ENCODE measurements at regions not wholly inside any gene's neighbourhood (a gene's known extent, or its start where the extent isn't known, plus 50 kb on each side); places are given as distances from the start of the nearest gene placed in this dataset.

GRCh38 chr13:58682616-58683015 is 1051.1 kb downstream of the PCDH17 start:
- WGBS: 69% methylated on average over 4 of the region's 4 CpGs
- H3K4me1 ChIP-seq (ENCODE audit: control insufficient read depth in 4 of 4, insufficient read depth in 4 of 4, low read length in 3 of 4): no peaks in the 10 kb centered on the region
- no peaks in the 10 kb centered on the region for H3K9me3 ChIP-seq (ENCODE audit: control insufficient read depth in 4 of 4, low read length in 3 of 4)
- no peak overlapping the region for H3K4me3 ChIP-seq (ENCODE audit: low read depth in 1 of 3, low read length in 3 of 3)
- TF ChIP-seq TAF1 (conservative IDR thresholded peaks at IDR 0.05): no peak
- no peak for TF ChIP-seq ATF3 (IDR thresholded peaks at IDR 0.05)
- TF ChIP-seq NR2F2 (IDR thresholded peaks at IDR 0.05): no peak
- no peak for TF ChIP-seq REST (IDR thresholded peaks at IDR 0.05)
- no peak for TF ChIP-seq HNF4A (conservative IDR thresholded peaks at IDR 0.05)
- TF ChIP-seq MAX (IDR thresholded peaks at IDR 0.05): no peak
- TF ChIP-seq RAD21 (IDR thresholded peaks at IDR 0.05): no peak
- TF ChIP-seq ZBTB33 (IDR thresholded peaks at IDR 0.05): no peak
- no peak for TF ChIP-seq JUND (IDR thresholded peaks at IDR 0.05)
- no peak overlapping the region for H3K27ac ChIP-seq (ENCODE audit: low read depth in 1 of 2, low read length in 2 of 2)
- no peak overlapping the region for H3K9ac ChIP-seq (ENCODE audit: low read depth in 1 of 2, low read length in 2 of 2)
- no peak for DNase-seq (ENCODE audit: low spot score)
- H3K36me3 ChIP-seq (ENCODE audit: control insufficient read depth in 4 of 4, insufficient read depth in 3 of 4, low read depth in 1 of 4, low read length in 3 of 4): no peaks in the 10 kb centered on the region
- H3K27me3 ChIP-seq (ENCODE audit: control insufficient read depth in 4 of 4, insufficient read depth in 4 of 4, low read length in 3 of 4): no peaks in the 10 kb centered on the region

- Histone ChIP-seq H3K9ac (ENCODE audit: low read depth in 1 of 2, low read length in 2 of 2) (no peak overlapping the region), H3K4me1 (ENCODE audit: control insufficient read depth in 4 of 4, insufficient read depth in 4 of 4, low read length in 3 of 4) (no peaks in the 10 kb centered on the region), H3K4me3 (ENCODE audit: low read depth in 1 of 3, low read length in 3 of 3) (no peak overlapping the region), H3K27me3 (ENCODE audit: control insufficient read depth in 4 of 4, insufficient read depth in 4 of 4, low read length in 3 of 4) (no peaks in the 10 kb centered on the region), H3K9me3 (ENCODE audit: control insufficient read depth in 4 of 4, low read length in 3 of 4) (peaks cover 0 to 3% (median 1%) of the 10 kb centered on the region in 4 donors), H3K27ac (ENCODE audit: low read depth in 1 of 2, low read length in 2 of 2) (no peak overlapping the region), H3K36me3 (ENCODE audit: control insufficient read depth in 4 of 4, insufficient read depth in 3 of 4, low read depth in 1 of 4, low read length in 3 of 4) (no peaks in the 10 kb centered on the region)
- TF ChIP-seq CTCF (IDR thresholded peaks at IDR 0.05; ENCODE audit: low read depth, low read length, missing input control) (no peak), EGR1 (IDR thresholded peaks at IDR 0.05; ENCODE audit: low read depth in 2 of 2) (no peak), NR2F2 (IDR thresholded peaks at IDR 0.05) (no peak), ATF3 (IDR thresholded peaks at IDR 0.05) (no peak), FOXA1 (IDR thresholded peaks at IDR 0.05) (no peak), MAX (IDR thresholded peaks at IDR 0.05) (no peak), FOXA2 (IDR thresholded peaks at IDR 0.05) (no peak), RXRA (IDR thresholded peaks at IDR 0.05) (no peak), RAD21 (IDR thresholded peaks at IDR 0.05) (no peak), HNF4A (conservative IDR thresholded peaks at IDR 0.05) (no peak), GABPA (IDR thresholded peaks at IDR 0.05 in 1 of 2, conservative IDR thresholded peaks at IDR 0.05 in 1 of 2) (no peak), REST (IDR thresholded peaks at IDR 0.05) (no peak), ZBTB33 (IDR thresholded peaks at IDR 0.05) (no peak), YY1 (IDR thresholded peaks at IDR 0.05) (no peak), SP1 (IDR thresholded peaks at IDR 0.05) (no peak), JUND (IDR thresholded peaks at IDR 0.05) (no peak), HNF4G (IDR thresholded peaks at IDR 0.05) (no peak), TAF1 (conservative IDR thresholded peaks at IDR 0.05) (no peak)
- 49% methylated on average over 2 of the region's 2 CpGs for WGBS
- DNase-seq (ENCODE audit: low spot score): no peak
Observed at GRCh38 chr13:58687148-58687547, 1055.6 kb downstream of the PCDH17 start.
